HuH-7.5 (cell line): ENCODE measurements at regions not wholly inside any gene's neighbourhood (a gene's known extent, or its start where the extent isn't known, plus 50 kb on each side); places are given as distances from the start of the nearest gene placed in this dataset.
"Not testable (repeated sequence)": the region's sequence is repeated elsewhere in the genome, so short reads cannot be mapped to it uniquely, and the experiment has no call there.

Experiments used
- DNase-seq: peaks from one replicate; pipeline ENCODE4 v3.0.0; 2011; ENCODE audit warnings: low spot score

DNA sequence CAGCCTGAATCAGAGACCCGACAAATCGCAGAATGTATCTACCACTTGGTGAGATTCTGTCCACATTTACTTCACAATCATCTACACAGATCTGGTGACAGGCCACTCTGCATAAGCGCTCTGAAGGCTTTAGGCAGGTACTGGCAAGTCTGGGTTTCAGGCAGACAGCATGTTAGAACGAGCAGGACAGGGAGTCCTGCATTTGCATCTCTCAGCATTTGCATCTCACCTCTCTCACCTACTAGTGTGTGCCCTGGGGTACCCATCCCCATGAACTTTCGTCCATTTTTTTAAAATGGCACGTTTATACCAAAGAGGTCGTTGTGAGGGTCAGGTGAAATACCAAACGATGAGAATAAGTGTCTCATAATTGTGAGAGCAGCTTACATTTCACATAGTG lies 108.2 kb downstream of the SPATA31A1 start:
- not testable (repeated sequence) for DNase-seq

GRCh38 chr9:39464122-39464777 lies 108.8 kb downstream of the SPATA31A1 start:
- DNase-seq, result not testable (repeated sequence)

GRCh38 chr9:39474499-39474898 lies 119.0 kb downstream of the SPATA31A1 start:
- not testable (repeated sequence) for DNase-seq

DNA sequence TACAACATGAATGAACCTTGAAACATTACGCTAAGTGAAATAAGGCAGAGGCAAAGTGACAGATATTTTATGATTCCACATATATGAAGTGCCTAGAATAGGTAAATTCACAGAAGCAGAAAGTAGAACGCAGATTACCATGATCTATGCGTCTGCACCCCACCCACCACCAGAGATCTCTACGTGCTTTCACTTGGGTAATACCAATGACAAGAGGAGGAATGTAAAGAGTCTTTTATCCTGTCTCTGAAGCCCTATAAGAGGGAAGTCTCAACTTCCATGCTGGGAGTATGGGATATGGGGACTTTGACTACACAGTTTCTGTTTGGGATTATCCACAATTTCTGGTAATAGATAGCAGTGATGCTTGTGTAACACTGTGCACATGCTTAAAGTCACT lies 127.6 kb downstream of the SPATA31A1 start:
- DNase-seq, result not testable (repeated sequence)

DNA sequence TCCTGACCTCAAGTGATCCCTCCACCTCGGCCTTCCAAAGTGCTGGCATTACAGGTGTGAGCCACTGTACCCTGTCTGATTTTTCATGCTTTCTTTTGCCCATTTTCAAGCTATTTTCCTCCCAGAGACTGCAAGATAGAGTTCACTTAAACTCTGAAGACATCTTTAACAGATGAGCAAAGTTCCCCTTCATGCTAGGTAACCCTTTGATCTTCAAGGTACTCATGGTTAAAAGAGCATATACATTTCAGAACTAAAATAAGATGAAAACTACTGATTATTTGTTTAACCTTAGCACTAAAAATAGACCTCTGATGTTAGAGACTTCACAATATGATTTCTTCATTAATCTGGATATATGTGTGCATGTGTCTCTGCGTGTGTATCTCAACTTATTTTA lies 128.4 kb downstream of the SPATA31A1 start:
- not testable (repeated sequence) for DNase-seq

- DNase-seq, result not testable (repeated sequence)
These were observed 128.8 kb downstream of the SPATA31A1 start for GRCh38 chr9:39484292-39484691.

- not testable (repeated sequence) for DNase-seq
These were observed 132.0 kb downstream of the SPATA31A1 start for GRCh38 chr9:39487477-39487876.

DNA sequence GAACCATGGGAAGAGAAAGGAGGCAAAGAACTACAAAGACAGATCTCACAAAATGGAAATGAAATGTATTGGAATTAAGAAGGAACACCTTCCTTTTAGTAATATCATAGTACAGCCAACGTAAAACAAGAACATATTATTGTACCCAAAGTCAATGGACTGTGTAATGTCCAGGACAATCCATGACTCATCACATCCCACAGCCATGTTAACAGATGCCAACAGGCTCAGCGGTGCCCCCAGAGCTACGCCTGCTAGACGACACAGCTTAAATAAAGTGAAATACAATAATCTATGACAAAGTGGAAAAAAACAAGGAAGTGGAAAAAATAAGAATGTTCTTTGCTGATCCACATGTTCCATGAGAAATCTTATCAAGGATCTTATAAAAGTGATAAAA lies 140.8 kb downstream of the SPATA31A1 start:
- DNase-seq, result not testable (repeated sequence)

DNA sequence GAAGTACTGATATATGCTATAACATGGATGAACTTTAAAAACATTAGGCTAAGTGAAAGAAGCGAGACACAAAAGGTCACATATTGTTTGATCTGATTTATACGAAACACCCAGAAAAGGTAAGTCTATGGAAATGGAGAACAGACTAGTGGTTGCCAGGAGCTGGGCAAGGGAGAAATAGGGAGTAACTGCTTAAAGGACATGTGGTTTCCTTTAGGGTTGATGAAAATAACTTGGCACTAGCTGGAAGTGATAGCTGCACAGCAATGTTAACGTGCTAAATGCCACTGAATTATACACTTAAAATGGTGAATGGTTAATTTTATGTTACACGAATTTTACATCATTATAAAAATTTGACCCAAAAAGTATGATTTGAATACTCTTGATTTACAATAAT lies 147.7 kb downstream of the SPATA31A1 start:
- DNase-seq, result not testable (repeated sequence)

DNA sequence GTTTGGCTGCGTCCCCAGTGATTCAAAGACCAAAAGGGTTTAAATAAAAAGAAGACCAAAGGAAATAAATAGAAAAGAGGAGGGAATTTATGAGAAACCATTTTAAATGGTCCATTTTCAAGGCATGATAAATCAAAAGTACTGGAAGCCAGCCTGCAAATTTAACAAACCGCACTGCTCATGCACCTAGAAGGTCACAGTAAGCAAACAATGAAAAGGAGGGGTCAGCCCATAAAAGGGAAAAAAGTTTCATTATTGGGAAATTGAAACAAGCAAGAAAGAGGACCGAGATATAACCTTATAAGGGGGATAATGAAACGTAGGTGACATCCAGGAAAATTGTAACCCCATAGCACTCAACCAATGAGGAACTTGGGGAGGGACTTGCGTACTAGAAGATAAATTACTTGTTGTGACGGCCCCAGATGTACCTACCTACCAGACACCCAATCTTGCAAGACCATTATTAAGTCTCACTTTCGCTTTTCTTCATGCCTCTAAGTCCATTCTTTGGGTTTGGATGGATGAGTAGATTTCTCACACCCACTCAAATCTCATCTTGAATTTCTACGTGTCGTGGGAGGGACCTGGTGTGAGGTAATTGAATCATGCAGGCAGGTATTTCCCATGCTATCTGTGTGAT lies 172.0 kb downstream of the SPATA31A1 start:
- DNase-seq, result not testable (repeated sequence)

- not testable (repeated sequence) for DNase-seq
These were observed 177.1 kb downstream of the SPATA31A1 start for GRCh38 chr9:39532597-39532996.

- not testable (repeated sequence) for DNase-seq
These were observed 177.7 kb downstream of the SPATA31A1 start for GRCh38 chr9:39533001-39533762.

- not testable (repeated sequence) for DNase-seq
These were observed 178.5 kb downstream of the SPATA31A1 start for GRCh38 chr9:39533763-39534548.

GRCh38 chr9:39534897-39535296 lies 179.4 kb downstream of the SPATA31A1 start:
- not testable (repeated sequence) for DNase-seq

DNA sequence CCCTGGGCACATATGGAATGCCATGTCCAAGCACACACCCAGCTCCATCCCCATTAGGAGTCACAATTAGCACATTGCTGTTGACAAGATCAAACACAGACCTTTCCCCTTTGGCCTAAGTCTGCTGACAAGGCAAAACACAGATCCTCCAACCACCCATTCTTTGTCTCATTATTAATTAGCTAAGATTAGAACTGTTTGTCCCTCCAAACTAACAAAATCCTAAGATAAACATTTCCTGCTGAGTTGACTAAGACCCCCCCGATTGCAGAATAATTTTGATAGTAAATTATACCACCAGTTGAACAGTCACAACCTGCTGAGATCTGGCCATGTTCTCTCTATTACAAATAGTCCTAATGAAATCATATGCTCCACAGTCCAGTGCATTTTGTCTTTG lies 186.7 kb downstream of the SPATA31A1 start:
- DNase-seq, result not testable (repeated sequence)

DNA sequence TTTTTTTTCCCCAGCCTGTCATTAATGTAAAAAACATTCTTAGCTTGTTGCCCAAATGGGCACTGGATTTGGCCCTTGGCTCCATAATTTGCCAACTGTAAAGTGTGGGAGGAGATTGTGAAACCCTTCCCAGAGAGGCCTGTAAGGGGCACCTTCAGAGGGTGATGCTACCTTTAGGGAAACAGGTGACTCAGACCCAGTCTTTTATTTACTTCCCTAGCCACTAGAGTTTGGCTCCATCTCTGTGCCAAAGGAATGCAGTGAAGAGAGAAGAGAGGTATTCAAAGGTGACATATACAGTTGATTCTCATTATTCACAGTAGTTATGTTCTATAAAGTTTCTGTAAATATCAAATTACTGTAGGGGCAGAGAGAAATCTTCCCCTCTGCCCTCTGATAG lies 189.6 kb downstream of the SPATA31A1 start:
- not testable (repeated sequence) for DNase-seq

GRCh38 chr9:39550573-39550972 lies 195.1 kb downstream of the SPATA31A1 start:
- DNase-seq, result not testable (repeated sequence)

DNA sequence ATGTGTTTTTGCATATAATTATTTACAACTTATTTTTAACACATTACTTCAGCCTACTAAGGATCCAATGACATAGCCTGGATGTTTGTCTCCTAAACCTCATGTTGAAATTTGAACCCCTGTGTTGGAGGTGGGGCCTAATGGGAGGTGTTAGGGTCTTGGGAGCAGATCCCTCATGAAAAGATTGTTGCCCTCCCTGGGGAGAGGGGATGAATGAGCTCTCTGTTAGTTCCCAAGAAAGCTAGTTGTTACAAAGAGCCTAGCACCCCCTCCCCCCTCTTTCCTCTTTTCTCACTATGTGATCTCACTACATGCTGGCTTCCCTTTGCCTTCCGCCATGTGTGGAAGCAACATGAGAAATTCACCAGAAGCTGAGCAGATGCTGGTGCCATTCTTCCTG lies 196.1 kb downstream of the SPATA31A1 start:
- not testable (repeated sequence) for DNase-seq

DNA sequence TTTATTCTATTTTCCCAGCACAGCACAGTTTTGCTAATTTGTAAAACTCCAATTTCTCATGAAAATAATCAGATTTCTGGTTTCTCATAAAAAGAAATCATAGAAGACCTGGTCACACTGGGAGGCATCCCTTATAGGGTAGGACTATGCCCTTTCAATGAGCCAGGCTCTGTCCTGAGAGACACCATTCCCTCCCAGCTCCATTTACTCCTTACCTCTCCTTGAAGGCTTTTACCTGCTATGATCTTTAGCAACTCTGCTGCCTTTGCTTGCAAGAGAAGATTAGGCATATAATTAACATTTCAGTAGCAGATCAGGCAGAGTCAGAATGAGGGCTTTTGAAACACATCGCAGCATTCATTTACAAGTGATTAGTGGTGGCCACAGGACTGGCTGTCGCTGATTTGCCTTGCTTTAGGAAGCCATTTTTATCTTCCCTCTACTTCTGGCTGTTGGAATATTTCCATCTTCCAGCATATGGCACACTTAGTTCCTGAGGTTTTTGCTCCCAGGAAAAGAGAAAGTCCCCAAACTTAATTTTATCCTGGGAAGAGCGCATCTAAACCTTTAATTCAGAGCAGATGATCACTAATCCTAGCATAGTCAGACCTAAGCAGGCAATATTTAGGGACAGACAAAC lies 196.9 kb downstream of the SPATA31A1 start:
- DNase-seq, result not testable (repeated sequence)

DNA sequence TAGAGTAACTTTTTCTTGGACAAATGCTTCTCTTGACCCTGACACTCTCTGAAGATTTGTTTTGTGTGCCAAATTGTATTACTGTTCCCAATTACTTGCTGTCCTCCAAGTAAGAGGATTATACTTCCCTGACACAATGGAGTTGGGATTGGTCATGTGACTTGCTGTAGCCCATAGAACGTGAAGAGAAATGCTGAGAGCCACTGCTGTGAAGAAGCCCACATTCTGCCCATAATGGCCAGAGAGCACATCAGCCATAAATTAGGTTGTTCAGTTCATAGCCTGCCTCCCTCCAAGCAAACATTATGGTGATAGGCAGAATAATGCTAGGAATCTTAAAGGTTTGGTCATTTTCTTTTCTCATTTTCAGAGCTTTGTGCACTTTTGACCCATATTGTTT lies 198.9 kb downstream of the SPATA31A1 start:
- not testable (repeated sequence) for DNase-seq

DNA sequence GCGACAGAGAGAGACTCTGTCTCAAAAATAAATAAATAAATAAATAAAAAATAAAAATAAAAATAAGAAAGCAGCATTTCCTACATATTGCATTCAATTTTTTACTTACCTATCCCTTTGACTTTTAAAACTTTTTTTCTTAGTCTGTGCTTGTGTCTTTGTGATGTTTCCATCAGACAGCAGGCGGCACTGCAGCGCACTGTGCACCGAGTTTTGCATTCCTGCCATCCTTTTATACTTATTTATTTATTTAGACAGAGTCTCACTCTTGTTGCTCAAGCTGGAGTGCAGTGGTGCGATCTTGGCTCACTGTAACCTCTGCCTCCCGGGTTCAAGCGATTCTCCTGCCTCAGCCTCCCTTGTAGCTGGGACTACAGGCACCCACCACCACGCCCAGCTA lies 203.9 kb downstream of the SPATA31A1 start:
- not testable (repeated sequence) for DNase-seq
